ENCODE measurements at regions not wholly inside any gene's neighbourhood (a gene's known extent, or its start where the extent isn't known, plus 50 kb on each side); places are given as distances from the start of the nearest gene placed in this dataset.

DNA sequence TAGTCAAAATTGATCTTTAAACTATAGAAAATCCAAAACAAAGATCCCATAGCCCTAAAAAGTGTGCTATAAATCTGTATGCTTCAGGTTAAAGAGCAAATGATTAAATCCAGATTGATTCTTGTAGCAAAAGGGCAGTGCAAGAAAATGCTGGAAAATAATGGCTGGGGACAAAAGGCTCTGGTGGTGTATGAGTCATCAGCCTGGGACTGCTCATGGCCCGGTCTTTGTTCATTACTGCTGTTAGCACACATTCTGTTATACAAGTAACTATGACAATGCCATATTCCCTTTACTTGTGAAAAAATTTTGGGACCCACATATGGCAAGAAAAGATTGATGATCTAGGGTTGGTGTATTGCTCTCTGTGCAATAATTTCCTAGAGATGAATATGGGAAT, 89.1 kb downstream of the RWDD3 start:
- TF ChIP-seq, protein P1, sequence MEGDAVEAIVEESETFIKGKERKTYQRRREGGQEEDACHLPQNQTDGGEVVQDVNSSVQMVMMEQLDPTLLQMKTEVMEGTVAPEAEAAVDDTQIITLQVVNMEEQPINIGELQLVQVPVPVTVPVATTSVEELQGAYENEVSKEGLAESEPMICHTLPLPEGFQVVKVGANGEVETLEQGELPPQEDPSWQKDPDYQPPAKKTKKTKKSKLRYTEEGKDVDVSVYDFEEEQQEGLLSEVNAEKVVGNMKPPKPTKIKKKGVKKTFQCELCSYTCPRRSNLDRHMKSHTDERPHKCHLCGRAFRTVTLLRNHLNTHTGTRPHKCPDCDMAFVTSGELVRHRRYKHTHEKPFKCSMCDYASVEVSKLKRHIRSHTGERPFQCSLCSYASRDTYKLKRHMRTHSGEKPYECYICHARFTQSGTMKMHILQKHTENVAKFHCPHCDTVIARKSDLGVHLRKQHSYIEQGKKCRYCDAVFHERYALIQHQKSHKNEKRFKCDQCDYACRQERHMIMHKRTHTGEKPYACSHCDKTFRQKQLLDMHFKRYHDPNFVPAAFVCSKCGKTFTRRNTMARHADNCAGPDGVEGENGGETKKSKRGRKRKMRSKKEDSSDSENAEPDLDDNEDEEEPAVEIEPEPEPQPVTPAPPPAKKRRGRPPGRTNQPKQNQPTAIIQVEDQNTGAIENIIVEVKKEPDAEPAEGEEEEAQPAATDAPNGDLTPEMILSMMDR (IDR thresholded peaks at IDR 0.05; ENCODE audit: low read depth, low read length), result no peak
- no peak for TF ChIP-seq EZH2phosphoT487 (IDR thresholded peaks at IDR 0.05; ENCODE audit: low read depth)
